Gastrocnemius medialis (tissue), 4 donors: ENCODE measurements at regions not wholly inside any gene's neighbourhood (a gene's known extent, or its start where the extent isn't known, plus 50 kb on each side); places are given as distances from the start of the nearest gene placed in this dataset.
A peak's percentile ranks its signal among the peaks of the same experiment; 100 is the strongest.

Experiments used
- ATAC-seq, 2 donors: fragments of 150-250 bp; one replicate each; pipeline ENCODE4 v1.9.1; 2016
- DNase-seq, 2 donors: peaks; one replicate each; pipeline ENCODE4 v3.0.0-alpha.2; 2019
- H3K27ac ChIP-seq, 4 donors: fragments of 200-600 bp; sonication (generic); 1 replicate in 1 of 4; 2 replicates in 3 of 4; pipeline ENCODE4 v1.5.1; 2016 to 2018; ENCODE audit warnings: mild to moderate bottlenecking in 2 of 4, moderate library complexity in 1 of 4
- H3K27me3 ChIP-seq, 3 donors: fragments of 200-600 bp; sonication (generic) in 2 of 3; 1 replicate in 1 of 3; 2 replicates in 2 of 3; pipeline versions ENCODE4 v1.5.1 to v1.6.0; 2016 to 2019; ENCODE audit warnings: mild to moderate bottlenecking in 1 of 3, moderate library complexity in 1 of 3
- H3K36me3 ChIP-seq, 2 donors: fragments of 200-600 bp; sonication (generic) in 1 of 2; one replicate each; pipeline ENCODE4 v1.5.1; 2017 to 2018
- H3K4me1 ChIP-seq, 2 donors: fragments of 200-600 bp; sonication (generic) in 1 of 2; one replicate each; pipeline ENCODE4 v1.5.1; 2016 to 2017; ENCODE audit warnings: mild to moderate bottlenecking in 2 of 2
- H3K4me3 ChIP-seq, 4 donors: fragments of 200-600 bp; sonication (generic) in 3 of 4; 1 replicate in 1 of 4; 2 replicates in 3 of 4; pipeline ENCODE4 v1.5.1; 2016 to 2019; ENCODE audit warnings: mild to moderate bottlenecking in 2 of 4
- H3K9me3 ChIP-seq, 3 donors: fragments of 200-600 bp; sonication (generic) in 2 of 3; 1 replicate in 1 of 3; 2 replicates in 2 of 3; pipeline ENCODE4 v1.5.1; 2016 to 2019
- POLR2A ChIP-seq, 2 donors: fragments of 450-650 bp; IDR thresholded peaks; one replicate each; pipeline ENCODE4 v1.6.1; 2017; ENCODE audit warnings: antibody characterized with exemption in 2 of 2, mild to moderate bottlenecking in 2 of 2, moderate library complexity in 2 of 2
- in situ Hi-C, 4 donors: fragments of 200-750 bp; cut with MboI; loops; one replicate each; pipeline versions ENCODE4 v1.15.0 to v1.8.0; 2017; ENCODE audit warnings: low sequenced_read_pairs in 4 of 4
- intact Hi-C: fragments of 100-400 bp; cut with DNase I; formaldehyde crosslinking; loops from one replicate; pipeline ENCODE4 v1.15.1; 2023; ENCODE audit warnings: low total_unique reads
- TF ChIP-seq, protein P1 (sequence below), 5 experiments: fragments of 450-650 bp in 3 of 5; fragments of 200-600 bp in 2 of 5; sonication (generic) in 2 of 5; IDR thresholded peaks in 4 of 5; conservative IDR thresholded peaks in 1 of 5; 1 replicate in 4 of 5; 2 replicates in 1 of 5; pipeline ENCODE4 v1.5.1; 2016 to 2019; ENCODE audit warnings: antibody characterized with exemption in 5 of 5, mild to moderate bottlenecking in 3 of 5, moderate library complexity in 3 of 5

DNA sequence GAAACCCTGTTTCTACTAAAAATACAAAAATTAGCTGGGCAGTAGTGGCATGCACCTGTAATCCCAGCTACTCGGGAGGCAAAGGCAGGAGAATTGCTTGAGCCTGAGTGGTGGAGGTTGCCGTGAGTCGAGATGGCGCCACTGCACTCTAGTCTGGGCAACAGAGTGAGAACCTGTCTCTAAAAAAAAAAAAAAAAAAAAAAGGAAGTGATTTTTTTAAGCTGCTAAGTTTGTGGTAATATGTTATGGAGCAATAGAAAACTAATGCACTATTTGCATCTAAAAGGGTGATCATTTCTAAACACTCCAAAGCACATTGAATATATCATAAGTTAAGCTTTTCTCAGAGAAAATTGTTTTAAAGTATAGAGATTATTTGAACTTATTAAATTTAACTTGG lies 244.8 kb upstream of the SPAG17 start:
- no peaks in the 10 kb centered on the region for H3K4me1 ChIP-seq
- ATAC-seq (no peak), DNase-seq (no peak)
- H3K27me3 ChIP-seq: no peaks in the 10 kb centered on the region
- TF ChIP-seq, protein P1, sequence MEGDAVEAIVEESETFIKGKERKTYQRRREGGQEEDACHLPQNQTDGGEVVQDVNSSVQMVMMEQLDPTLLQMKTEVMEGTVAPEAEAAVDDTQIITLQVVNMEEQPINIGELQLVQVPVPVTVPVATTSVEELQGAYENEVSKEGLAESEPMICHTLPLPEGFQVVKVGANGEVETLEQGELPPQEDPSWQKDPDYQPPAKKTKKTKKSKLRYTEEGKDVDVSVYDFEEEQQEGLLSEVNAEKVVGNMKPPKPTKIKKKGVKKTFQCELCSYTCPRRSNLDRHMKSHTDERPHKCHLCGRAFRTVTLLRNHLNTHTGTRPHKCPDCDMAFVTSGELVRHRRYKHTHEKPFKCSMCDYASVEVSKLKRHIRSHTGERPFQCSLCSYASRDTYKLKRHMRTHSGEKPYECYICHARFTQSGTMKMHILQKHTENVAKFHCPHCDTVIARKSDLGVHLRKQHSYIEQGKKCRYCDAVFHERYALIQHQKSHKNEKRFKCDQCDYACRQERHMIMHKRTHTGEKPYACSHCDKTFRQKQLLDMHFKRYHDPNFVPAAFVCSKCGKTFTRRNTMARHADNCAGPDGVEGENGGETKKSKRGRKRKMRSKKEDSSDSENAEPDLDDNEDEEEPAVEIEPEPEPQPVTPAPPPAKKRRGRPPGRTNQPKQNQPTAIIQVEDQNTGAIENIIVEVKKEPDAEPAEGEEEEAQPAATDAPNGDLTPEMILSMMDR (IDR thresholded peaks at IDR 0.05 in 4 of 5, conservative IDR thresholded peaks at IDR 0.05 in 1 of 5): no peak
- TF ChIP-seq POLR2A (IDR thresholded peaks at IDR 0.05): no peak
- H3K36me3 ChIP-seq: no peaks in the 10 kb centered on the region
- no peak overlapping the region for H3K4me3 ChIP-seq
- no peak overlapping the region for H3K27ac ChIP-seq
- intact Hi-C loops: no loop called here
- in situ Hi-C loops: no loop called here
- no peaks in the 10 kb centered on the region for H3K9me3 ChIP-seq

DNA sequence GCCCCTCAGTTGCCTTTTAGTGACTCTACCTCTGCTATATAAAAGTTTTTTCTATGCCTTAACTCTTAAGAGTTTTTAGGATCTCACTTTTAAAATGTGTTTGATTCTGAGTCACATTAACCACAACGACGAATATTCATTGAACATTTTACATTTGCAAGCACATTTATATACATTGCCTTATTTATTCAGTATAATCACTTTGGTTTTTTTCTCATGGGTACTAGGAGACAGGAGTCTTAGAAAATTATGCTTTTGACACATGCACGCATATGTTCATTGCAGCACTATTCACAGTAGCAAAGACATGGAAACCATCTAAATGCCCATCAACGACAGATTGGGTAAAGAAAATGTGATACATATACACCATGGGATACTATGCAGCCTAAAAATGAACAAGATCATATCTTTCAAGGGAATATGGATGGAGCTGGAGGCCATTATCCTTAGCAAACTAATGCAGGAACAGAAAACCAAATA lies 236.9 kb upstream of the SPAG17 start:
- Histone ChIP-seq H3K27me3 (no peaks in the 10 kb centered on the region), H3K36me3 (no peaks in the 10 kb centered on the region), H3K9me3 (no peaks in the 10 kb centered on the region), H3K4me1 (no peaks in the 10 kb centered on the region), H3K4me3 (no peak overlapping the region), H3K27ac (no peak overlapping the region)
- TF ChIP-seq POLR2A (IDR thresholded peaks at IDR 0.05): no peak
- TF ChIP-seq, protein P1 (IDR thresholded peaks at IDR 0.05 in 4 of 5, conservative IDR thresholded peaks at IDR 0.05 in 1 of 5): no peak
- ATAC-seq: no peak
- intact Hi-C loops (no loop called here), in situ Hi-C loops (no loop called here)
- no peak for DNase-seq

DNA sequence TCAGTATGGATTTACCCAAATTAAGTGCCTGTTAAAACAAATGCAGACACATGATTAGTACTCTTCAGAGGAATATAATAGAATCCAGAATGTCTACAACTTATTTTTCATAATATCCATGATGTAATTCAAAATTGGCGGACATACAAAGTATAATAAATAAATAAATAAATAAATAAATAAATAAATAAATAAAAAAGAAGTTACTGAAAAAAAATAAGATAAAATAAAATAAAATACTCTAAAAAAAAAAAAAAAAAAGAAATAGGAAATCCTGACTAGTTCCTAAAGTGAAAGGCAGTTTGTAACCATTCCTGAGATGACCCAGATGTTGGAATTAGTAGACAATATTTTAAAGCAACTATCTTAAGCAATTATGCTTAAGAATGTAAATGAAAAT lies 219.0 kb upstream of the SPAG17 start:
- TF ChIP-seq, protein P1 (IDR thresholded peaks at IDR 0.05 in 4 of 5, conservative IDR thresholded peaks at IDR 0.05 in 1 of 5): no peak
- TF ChIP-seq POLR2A (IDR thresholded peaks at IDR 0.05): no peak
- intact Hi-C loops: no loop called here
- no peak overlapping the region for H3K27ac ChIP-seq
- H3K4me1 ChIP-seq: no peaks in the 10 kb centered on the region
- in situ Hi-C loops: no loop called here
- H3K36me3 ChIP-seq: no peaks in the 10 kb centered on the region
- DNase-seq (no peak), ATAC-seq (no peak)
- H3K27me3 ChIP-seq: no peaks in the 10 kb centered on the region
- no peaks in the 10 kb centered on the region for H3K9me3 ChIP-seq
- H3K4me3 ChIP-seq: no peak overlapping the region

DNA sequence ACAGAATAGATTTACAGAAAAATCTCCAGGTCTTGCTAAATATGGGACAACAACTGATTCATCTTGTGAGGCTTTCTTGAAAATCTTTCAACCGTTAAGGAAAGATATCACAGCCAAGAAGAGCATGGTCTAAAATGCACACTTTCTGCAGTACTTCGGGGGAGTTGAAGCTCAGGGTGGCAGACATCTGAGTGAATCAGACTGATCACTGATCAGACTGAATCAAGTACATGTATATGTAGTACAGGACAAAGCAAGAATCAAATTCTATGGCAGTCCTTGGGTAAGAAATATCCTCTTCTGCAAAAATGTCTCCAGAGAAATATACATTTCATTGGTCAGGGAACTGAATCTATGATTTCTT lies 212.4 kb upstream of the SPAG17 start:
- Histone ChIP-seq H3K27me3 (no peaks in the 10 kb centered on the region), H3K9me3 (no peaks in the 10 kb centered on the region), H3K4me1 (peaks cover 25 to 37% of the 10 kb centered on the region in 2 donors), H3K36me3 (no peaks in the 10 kb centered on the region), H3K27ac (peak overlapping the region in 3 of 4 donors; percentile 60 to 69 (median 68)), H3K4me3 (peak overlapping the region in 1 of 4 donors; percentile 15)
- in situ Hi-C loops: no loop called here
- no peak for TF ChIP-seq POLR2A (IDR thresholded peaks at IDR 0.05)
- TF ChIP-seq, protein P1 (IDR thresholded peaks at IDR 0.05 in 4 of 5, conservative IDR thresholded peaks at IDR 0.05 in 1 of 5): no peak
- DNase-seq (no peak), ATAC-seq (peak in 1 of 2 donors; percentile 19)
- intact Hi-C loops: loop anchor here (5.0 to 10.0 kb wide), 2 partner anchors 95 to 107 kb away; no protein-coding TSS in a partner anchor
